Left cardiac atrium (tissue), 4 donors: ENCODE measurements at regions not wholly inside any gene's neighbourhood (a gene's known extent, or its start where the extent isn't known, plus 50 kb on each side); places are given as distances from the start of the nearest gene placed in this dataset.

Experiments
- ATAC-seq, 2 donors: fragments of 200-7000 bp; cut with Tn5 transposase; one replicate each; pipeline ENCODE4 v1.9.1; 2020; ENCODE audit warnings: mild to moderate bottlenecking in 2 of 2, moderate library complexity in 2 of 2
- DNase-seq: peaks from one replicate; pipeline ENCODE4 v3.0.0-alpha.2; 2020
- intact Hi-C, 2 donors: fragments of 100-400 bp; cut with DNase I; formaldehyde crosslinking; loops; one replicate each; pipeline versions ENCODE4 v1.14.1 to v1.15.1; 2022 to 2023
- donor health status: DM: no; HTN: yes; CAD: no.
- donor health status: DM: no; HTN: yes; CAD: no; lungs with severe emphysema.
- donor health status: DM: yes; HTN: yes; CAD: no.
- donor health status: Dilated cardiomyopathy.

DNA sequence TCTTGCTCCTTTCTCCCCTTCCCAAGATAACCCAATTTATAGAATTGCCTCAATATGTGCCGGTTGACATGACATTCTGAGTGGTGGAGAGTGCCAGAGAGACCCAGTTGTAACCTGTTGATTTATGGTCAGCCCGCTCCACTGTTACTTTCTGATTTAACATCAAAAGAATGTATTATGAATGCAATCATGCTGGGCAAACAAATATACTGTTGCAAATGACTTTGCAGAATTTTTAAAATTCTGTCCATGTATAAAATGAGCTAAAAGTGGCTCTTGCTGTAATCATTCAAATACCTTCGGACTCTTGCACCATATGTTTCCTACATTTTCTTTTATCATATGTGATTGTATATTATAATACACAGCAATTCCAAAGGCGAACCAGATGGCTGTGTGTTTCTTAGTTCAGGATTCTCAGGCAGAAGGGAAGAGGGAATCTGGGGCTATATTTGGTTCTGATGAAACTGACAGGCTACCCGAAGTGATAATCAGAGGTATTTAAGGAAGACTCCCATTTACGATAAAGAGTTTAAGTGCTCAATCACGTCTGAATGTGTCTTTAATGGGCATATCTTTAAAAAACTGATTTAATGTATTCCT is 131.7 kb downstream of the CLCN4 start:
- ATAC-seq (no peak), DNase-seq (no peak)
- intact Hi-C loops = no loop called here

DNA sequence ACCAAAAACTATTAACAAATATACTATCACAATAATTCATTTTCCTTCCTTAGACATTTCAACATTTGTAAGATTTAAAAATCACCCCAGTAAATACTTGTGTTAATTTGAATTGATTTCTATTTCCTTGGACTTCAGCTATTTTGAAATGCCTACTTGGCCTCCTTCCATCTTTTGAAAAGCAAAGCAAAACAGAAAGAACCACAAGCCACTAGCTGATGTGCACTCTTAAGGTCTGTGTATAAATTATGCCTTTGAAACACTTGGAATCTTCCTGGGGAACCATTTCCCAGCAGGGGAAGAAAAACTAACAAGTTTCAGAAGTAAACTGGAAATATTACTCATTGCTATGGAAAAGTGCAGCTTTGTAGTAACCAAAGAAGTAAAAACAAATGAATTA is 139.8 kb downstream of the CLCN4 start:
- DNase-seq (no peak), ATAC-seq (no peak)
- intact Hi-C loops = no loop called here

DNA sequence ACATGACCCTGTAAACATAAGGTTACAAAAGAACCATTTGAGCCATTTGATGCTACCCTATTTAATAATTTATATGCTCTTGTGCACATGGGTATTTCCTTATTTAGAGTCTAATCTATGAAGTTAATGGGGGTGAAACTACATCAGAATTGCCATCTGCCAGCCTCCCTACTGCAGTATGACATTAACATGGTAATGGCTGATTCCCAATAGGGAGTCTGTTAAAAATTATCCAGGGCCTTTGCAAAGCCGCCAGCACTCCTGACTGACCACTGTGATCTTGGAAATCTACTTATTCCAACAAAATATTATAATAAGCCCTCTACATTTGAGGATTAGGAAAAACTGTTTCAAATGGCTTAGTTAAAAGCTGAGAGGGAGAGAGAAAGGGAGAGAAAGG is 153.7 kb downstream of the CLCN4 start:
- intact Hi-C loops = no loop called here
- DNase-seq = no peak
- no peak for ATAC-seq

DNA sequence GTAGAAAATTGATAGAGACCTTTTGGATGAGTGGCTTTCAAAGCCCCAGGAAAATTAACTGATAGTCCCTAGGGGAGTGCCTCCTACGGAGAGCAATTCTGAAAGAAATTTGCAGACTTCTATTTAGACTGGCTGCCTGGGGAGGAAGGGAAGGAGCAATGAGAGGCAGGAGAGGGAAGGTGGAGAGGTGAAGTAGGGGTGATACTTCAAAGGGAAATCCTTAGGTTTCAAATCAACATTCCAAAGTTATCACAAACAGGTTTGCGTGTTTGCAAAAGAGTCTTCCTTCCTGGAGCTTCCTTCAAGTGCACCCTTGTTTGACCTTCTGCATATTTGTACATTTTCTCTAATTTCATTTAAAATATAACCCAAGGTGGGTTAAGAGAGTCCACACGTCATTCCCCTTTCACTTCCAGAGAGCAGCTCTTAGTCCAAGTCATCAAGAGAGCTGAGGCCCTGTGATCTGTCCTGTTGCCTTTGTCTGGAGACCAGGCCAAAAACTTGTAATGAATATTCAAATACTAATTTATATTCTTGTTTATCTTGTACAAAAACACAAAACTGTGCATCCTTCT is 157.8 kb downstream of the CLCN4 start:
- ATAC-seq (no peak), DNase-seq (no peak)
- intact Hi-C loops = no loop called here

DNA sequence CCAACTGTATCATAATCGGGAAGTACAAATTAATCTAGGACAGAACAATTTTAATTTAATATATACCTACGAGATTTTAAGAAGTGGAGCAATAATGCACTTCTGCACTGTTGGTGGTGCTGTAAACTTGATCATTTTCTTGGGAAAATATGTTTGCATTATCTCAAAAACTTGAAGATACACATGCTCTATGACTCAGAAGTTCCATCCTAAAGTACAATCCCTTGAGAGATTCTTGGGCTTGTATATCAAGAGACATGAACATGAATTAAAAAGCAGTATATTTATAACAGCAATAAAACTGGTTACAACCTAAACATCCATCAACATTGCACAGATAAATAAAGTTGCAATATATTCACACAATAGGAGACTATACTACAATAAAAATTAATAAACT is 168.8 kb downstream of the CLCN4 start:
- intact Hi-C loops = loop anchor here in 1 of 2 donors (5.0 kb wide), 2 partner anchors 118 to 133 kb away; no protein-coding TSS in a partner anchor
- ATAC-seq (no peak), DNase-seq (no peak)

DNA sequence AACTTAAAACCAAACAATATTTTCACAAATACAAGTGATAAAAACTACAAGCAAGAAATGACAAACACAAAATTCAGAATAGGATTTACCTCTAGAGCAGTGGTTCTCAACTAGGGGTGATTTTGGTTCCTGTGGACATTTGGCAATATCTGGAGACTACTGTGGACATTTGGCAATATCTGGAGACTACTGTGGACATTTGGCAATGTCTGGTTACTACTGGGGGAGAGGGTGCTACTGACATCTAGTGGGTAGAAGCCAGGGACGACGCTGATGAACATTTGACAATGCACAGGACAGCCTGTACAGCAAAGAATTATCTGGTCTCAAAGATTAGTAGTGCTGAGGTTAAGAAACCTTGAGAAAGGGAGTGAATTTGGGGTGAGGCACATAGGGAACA is 169.8 kb downstream of the CLCN4 start:
- ATAC-seq (peak; percentile 47), DNase-seq (peak; percentile 25)
- intact Hi-C loops = loop anchor here in 1 of 2 donors (5.0 kb wide), 2 partner anchors 119 to 134 kb away; no protein-coding TSS in a partner anchor

DNA sequence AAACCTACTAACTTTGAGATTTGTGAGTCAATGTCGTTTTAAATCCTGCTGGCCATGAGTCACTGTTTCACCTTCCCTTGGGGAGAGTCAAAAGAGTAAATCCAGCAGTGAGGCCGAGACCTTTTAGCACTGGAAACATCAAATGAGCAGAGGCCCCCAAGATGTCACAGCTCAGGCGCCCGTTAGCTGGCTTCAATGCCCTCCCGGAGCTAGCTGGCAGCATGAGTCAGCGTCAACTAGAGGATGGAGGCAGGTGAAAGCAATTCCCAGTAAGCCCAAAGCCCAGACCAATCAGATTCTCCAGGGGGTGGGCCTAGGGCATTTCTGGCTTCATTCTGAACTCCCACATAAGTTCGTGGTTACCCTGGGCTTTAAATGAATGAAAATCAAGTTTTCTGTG is 170.9 kb downstream of the CLCN4 start:
- no peak for ATAC-seq
- intact Hi-C loops = loop anchor here in 1 of 2 donors (5.0 kb wide), 2 partner anchors 120 to 135 kb away; no protein-coding TSS in a partner anchor
- no peak for DNase-seq

DNA sequence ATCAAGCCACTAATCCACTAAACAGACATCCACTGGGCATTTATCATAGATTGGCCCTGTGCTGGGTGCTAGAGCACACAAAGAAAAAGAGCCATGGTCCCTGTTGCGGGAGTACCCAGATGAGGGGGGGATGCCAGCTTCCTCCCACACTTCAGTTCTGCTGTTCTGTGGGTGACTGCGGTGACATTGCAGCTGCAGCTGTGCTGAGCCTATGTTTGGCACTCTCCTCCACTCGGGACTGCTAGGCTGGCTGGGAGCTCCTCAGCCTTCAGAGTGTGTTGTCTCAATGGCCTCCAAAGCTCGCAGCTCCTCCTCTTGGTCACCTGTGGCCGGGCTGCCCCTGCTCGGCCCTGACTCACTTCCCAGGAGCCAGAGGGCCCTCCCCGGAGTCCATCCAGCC is 173.2 kb downstream of the CLCN4 start:
- DNase-seq (no peak), ATAC-seq (no peak)
- intact Hi-C loops = loop anchor here in 1 of 2 donors (5.0 kb wide), 2 partner anchors 123 to 138 kb away; no protein-coding TSS in a partner anchor

DNA sequence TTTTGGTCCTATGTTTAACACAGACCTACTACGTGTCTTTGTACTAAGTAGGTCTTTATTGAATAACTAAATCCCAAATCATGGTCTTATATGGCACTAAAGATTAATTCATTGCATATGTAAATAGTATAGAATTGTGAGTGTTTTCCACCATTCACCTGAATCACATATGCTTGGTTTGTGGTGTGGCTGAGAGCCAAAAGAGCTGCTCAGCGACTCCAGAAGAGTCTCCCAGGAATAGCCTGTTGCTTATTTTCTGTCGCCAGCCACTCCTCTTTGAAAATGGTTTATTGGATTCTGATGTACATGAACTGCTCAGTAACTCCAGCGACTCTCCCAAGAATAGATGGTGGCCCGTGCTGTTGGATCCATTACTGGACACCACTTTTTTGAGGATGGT is 184.5 kb downstream of the CLCN4 start:
- ATAC-seq (no peak), DNase-seq (no peak)
- intact Hi-C loops = no loop called here

DNA sequence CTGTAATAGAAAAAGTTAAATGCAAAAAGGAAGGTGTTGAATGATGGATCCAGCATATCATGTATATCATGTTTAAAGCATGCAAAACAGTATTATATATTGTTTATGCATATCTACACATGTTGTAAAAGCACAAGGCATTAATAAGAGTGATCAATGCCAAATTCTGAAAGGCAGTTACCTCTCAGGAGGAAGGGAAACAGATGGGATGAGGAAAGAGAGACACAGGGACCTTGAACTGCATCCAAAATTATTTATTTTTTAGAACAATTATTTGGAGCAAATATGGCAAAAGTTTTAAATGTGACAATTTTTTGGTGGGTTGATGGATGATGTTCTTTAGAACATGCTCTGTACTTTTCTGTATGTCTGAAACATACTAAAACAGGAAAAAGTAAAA is 193.4 kb downstream of the CLCN4 start:
- ATAC-seq = no peak
- no peak for DNase-seq
- intact Hi-C loops = no loop called here

DNA sequence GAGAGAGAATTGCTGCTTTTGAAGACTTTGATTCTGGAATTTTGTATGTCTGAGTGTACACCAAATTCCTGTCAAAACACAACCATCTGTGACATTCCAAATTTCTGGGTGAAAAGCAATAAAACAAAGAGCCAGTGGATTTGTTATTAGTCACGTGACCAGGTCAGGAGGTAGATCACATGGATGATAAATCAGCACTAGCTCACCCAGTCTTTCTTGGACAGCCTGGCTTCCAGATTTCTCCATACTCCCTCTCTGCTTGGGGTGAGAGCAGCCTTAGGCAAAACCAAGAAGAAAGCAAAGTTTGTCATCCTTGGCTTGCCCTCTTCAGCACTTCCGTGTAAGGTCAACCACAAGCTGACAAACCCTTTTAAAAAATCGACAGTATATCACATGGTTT is 194.2 kb downstream of the CLCN4 start:
- no peak for DNase-seq
- intact Hi-C loops = no loop called here
- ATAC-seq = no peak

DNA sequence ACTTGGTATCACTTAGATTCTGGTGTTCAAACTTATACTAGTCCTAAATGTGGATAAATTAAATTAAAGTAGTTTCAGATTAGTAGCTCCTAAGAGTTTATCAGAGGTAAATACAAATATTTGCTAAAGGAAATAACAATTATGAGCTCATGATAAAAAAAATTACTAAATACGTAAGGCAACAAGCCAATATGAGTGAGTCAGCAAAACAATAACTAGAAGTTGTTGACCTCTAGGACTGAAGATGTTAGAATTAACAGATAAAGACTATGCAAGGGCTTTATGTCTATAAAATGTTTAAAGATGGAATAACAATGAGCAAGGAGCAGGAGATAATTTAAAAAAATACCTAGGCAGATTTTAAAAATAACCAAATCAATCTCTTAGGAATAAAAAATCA is 195.8 kb downstream of the CLCN4 start:
- intact Hi-C loops = no loop called here
- DNase-seq = no peak
- ATAC-seq = no peak

DNA sequence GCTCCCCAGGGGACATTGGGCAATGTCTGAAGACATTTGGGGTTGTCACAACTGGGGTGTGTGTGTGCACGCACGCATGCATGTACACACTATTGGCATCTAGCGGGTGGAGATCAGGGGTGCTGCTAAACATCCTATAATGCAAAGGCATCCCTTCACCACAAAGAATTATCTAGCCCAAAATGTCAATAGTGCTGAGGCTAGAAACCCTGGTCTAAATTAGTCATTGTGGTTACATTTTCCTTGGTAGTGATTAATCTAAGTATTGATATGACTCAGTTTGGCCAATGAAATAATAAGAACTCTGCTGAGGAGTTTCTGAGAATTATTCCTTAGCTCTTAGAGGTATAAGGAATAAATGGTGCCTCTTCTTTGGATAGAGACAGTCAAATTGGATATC is 200.2 kb downstream of the CLCN4 start:
- ATAC-seq = no peak

DNA sequence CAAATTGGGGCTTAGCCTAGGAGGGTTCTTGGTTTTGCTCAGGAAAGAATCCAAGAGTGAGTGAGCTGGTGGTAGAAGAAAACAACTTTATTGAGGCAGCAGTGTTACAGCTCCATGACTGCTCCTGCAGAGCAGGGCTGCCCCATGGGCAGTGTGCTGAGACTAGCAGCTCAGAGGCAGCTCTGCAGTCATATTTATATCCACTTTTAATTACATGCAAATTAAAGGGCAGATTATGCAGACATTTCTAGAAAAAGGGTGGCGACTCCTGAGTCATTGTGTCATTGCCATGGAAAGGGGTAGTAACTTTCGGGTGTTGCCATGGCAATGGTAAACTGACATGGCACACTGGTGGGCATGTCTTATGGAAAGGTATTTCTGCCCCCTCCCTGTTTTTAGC is 202.2 kb downstream of the CLCN4 start:
- ATAC-seq (no peak), DNase-seq (no peak)
- intact Hi-C loops = no loop called here

More for the DNA sequence above, 200.2 kb downstream of the CLCN4 start:
- intact Hi-C loops = no loop called here
- DNase-seq = no peak

DNA sequence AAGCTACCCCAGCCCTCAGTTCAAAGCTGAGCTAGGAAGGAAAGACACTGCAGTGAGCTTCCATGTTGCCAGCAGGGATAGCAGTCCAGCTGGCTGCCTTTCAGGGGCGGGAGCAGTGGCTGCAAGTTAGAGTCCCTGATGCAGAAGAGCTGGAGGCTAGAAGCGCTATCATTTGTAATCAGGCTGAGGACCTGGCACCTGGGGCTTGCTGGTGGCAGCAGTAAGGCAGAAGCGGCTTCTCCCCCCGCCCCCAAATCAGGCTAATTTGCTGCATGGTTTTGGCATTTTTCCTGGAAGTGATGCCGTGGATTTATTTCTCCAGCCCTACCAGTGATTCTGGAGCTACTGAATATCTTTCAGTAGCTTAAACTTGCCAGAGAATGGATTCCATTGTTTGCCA is 203.3 kb downstream of the CLCN4 start:
- no peak for ATAC-seq
- intact Hi-C loops = no loop called here
- DNase-seq = peak; percentile 21

DNA sequence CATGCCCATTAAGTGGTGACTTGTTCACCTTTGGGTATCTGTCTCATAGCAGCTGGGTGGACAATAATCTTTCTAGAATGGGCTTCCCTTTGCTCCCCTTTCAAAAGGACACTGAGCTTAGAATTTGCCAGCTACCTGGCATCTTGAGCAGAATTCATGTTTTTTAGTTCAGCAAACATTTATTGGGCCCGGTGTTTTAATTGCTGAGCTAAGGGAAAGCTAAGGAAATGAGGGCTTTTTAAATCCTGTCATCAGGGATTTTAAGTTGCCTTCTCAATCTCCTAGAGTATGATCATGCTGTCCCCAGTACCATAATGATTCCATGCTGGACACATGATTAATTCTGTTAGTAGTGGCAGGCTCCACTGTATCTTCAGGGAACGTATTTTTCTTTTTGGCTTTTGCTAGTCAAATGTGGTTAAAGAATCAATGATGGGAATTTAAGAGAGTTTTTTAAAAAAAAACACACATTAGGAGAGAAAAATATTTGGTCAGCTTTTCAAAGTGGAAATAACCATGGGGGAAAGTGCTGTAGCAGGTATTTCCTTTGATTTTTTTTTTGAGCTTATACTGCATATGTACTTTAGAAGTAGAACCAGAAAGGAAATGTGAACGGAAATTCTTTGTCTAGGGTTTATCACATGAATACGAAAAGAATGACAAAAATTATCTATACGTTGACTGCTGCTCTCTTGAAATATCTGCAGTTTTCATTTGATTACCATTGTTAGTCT is 208.9 kb downstream of the CLCN4 start:
- ATAC-seq = no peak
- no peak for DNase-seq
- intact Hi-C loops = no loop called here

DNA sequence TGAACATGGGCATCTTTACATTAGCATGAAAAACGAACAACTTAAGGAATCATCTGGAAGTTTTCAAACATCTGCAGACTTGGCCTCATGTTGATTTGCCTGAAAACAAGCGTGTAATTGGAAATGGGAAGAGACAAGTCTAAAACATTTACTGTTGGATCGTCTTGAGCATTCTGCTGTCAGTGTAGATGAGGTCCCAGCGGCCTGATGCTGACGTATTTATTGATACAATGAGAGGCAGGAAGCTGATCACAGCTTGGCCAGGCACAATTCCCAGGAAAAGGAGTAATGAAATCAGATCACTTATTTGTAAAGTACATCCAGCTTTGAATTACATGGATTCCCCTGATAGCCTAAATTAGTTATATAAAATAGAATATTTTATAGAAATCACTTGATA is 210.6 kb downstream of the CLCN4 start:
- ATAC-seq = no peak
- intact Hi-C loops = no loop called here
- no peak for DNase-seq

DNA sequence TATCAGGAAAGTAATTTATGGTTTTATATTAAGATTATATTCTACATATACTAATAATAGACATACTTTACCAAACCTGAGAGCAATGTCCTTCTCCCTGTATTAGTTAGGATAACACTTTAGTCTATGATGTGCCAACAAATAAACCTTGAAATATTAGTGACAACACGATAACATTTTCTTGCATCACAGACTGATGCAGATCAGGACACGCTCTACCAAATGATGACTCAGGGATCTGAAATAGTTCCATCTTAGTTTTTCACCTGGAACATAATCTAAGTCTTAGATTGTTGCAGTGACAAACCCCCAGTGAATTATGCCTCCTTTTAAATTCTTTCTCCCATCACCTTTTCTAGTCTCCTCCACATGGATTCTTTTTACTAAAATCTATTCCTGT is 214.2 kb downstream of the CLCN4 start:
- ATAC-seq (no peak), DNase-seq (no peak)
- intact Hi-C loops = no loop called here

DNA sequence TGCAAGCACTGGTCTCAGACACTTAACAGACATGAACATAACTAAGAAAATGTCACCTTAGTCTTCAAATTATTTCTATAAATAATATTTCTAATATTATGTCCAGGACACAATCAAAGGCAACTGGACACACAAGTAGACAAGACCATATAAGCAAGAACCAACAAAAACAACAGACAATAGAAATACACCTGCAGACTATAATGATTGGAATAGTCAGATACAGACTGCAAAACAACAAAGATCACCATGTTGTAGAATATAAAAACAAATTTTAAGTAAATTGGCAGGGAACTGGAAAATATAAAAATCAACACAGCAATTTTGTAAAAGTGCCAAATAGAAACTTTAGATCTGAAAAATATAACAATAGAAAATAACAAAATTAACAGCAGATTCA is 220.7 kb downstream of the CLCN4 start:
- DNase-seq = no peak
- no peak for ATAC-seq
- intact Hi-C loops = no loop called here

DNA sequence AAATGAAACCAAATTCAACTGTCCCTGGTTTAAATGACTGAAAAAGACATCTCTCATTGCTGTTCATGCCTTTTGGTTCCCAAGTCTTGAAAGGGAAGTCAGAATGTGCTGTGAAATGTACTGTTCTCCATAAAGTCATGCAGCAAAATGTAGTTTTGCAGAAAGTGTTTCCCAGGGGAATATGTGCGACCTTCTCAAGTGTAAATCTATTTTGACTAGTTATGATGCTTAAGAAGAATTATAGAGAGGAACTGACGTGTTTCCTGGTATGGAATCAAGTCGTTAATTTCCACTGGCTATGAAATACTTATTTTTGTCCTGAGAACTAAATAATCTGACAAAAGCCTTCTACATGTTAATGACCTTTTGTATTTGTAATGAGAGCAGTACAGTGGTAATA is 223.1 kb downstream of the CLCN4 start:
- ATAC-seq (no peak), DNase-seq (no peak)
- intact Hi-C loops = no loop called here

DNA sequence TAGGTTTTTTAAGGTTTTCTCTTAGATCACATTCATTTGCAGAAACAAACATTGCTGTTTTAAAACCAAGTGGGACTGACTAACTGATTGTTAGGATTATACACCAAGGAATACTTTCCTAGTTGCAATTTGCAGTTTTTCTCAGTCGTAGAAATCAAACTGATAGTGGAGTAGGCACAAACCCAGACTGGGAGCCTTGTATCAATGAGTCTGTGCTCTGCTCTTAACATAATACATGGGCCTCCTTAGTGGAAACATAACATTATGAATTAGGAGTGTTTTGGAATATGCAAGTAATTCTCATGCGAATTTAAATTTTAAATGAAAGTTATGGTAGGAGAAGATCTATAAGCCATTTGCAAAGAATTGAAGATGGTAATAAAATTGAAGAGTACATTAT is 223.5 kb downstream of the CLCN4 start:
- intact Hi-C loops = no loop called here

More for the DNA sequence above, 223.5 kb downstream of the CLCN4 start:
- no peak for ATAC-seq
- no peak for DNase-seq
